Hindlimb muscle (tissue), 1 donor: ENCODE measurements at regions not wholly inside any gene's neighbourhood (a gene's known extent, or its start where the extent isn't known, plus 50 kb on each side); places are given as distances from the start of the nearest gene placed in this dataset.
A peak's percentile ranks its signal among the peaks of the same experiment; 100 is the strongest.

Experiments used
- DNase-seq: peaks from one replicate; pipeline ENCODE4 v3.0.0-alpha.2; 2013

GRCh38 chr19:29293292-29293691 lies 80.3 kb upstream of the UQCRFS1 start:
- no peak for DNase-seq

- DNase-seq: no peak
Observed at GRCh38 chr19:29293736-29294342, 80.9 kb upstream of the UQCRFS1 start.

GRCh38 chr19:29294343-29294811 lies 81.4 kb upstream of the UQCRFS1 start:
- DNase-seq: no peak

GRCh38 chr19:29295285-29295684 lies 82.3 kb upstream of the UQCRFS1 start:
- no peak for DNase-seq

GRCh38 chr19:29297381-29297780 lies 84.4 kb upstream of the UQCRFS1 start:
- DNase-seq: no peak

- peak; percentile 36 for DNase-seq
Observed at GRCh38 chr19:29299416-29300380, 86.7 kb upstream of the UQCRFS1 start.

GRCh38 chr19:29302002-29302928 lies 89.3 kb upstream of the UQCRFS1 start:
- DNase-seq: no peak

GRCh38 chr19:29303069-29303718 lies 90.2 kb upstream of the UQCRFS1 start:
- DNase-seq: no peak

- DNase-seq: no peak
Observed at GRCh38 chr19:29303719-29304090, 90.8 kb upstream of the UQCRFS1 start.

GRCh38 chr19:29305268-29305667 lies 92.3 kb upstream of the UQCRFS1 start:
- DNase-seq: no peak

GRCh38 chr19:29308977-29309590 lies 96.1 kb upstream of the UQCRFS1 start:
- no peak for DNase-seq

GRCh38 chr19:29309637-29310036 lies 96.7 kb upstream of the UQCRFS1 start:
- DNase-seq: no peak

GRCh38 chr19:29311191-29311790 lies 98.3 kb upstream of the UQCRFS1 start:
- DNase-seq: no peak

GRCh38 chr19:29315556-29316190 lies 102.7 kb upstream of the UQCRFS1 start:
- DNase-seq: no peak

- DNase-seq: no peak
Observed at GRCh38 chr19:29318581-29318980, 105.6 kb upstream of the UQCRFS1 start.

GRCh38 chr19:29320086-29320485 lies 107.1 kb upstream of the UQCRFS1 start:
- no peak for DNase-seq

GRCh38 chr19:29320618-29321017 lies 107.7 kb upstream of the UQCRFS1 start:
- no peak for DNase-seq

GRCh38 chr19:29321116-29321515 lies 108.2 kb upstream of the UQCRFS1 start:
- DNase-seq: no peak

GRCh38 chr19:29323021-29323430 lies 110.1 kb upstream of the UQCRFS1 start:
- DNase-seq: no peak

- DNase-seq: no peak
Observed at GRCh38 chr19:29323440-29324290, 110.7 kb upstream of the UQCRFS1 start.
